GM23338 (cell line): ENCODE measurements at regions not wholly inside any gene's neighbourhood (a gene's known extent, or its start where the extent isn't known, plus 50 kb on each side); places are given as distances from the start of the nearest gene placed in this dataset.

Experiments
- ATAC-seq: fragments of 200-7000 bp; cut with Tn5 transposase; 3 replicates; pipeline ENCODE4 v1.9.1; 2020
- DNase-seq: peaks from one replicate; pipeline ENCODE4 v3.0.0-alpha.2; 2015; ENCODE audit warnings: low spot score
- H2AFZ ChIP-seq: fragments of 200-600 bp; sonication (generic); 2 replicates; pipeline ENCODE4 v1.8.0; 2016; ENCODE audit warnings: antibody characterized with exemption, mild to moderate bottlenecking, moderate library complexity
- H3F3A ChIP-seq: fragments of 200-600 bp; sonication (generic); replicated peaks from 2 replicates; pipeline ENCODE4 v1.8.0; 2017; ENCODE audit warnings: antibody characterized with exemption, mixed run types, low read depth
- H3K27ac ChIP-seq: fragments of 200-600 bp; sonication (generic); 2 replicates; pipeline ENCODE4 v1.6.1; 2016; ENCODE audit warnings: low read depth
- H3K27me3 ChIP-seq: fragments of 200-600 bp; sonication (generic); 2 replicates; pipeline ENCODE4 v1.8.0; 2016; ENCODE audit warnings: mild to moderate bottlenecking, mixed run types, moderate library complexity; ENCODE audit not compliant: insufficient read depth
- H3K36me3 ChIP-seq: fragments of 200-600 bp; sonication (generic); 2 replicates; pipeline ENCODE4 v1.8.0; 2016; ENCODE audit warnings: mild to moderate bottlenecking; ENCODE audit not compliant: insufficient read depth
- H3K4me1 ChIP-seq: fragments of 200-600 bp; sonication (generic); 2 replicates; pipeline ENCODE4 v1.8.0; 2016; ENCODE audit warnings: mild to moderate bottlenecking, moderate library complexity; ENCODE audit not compliant: insufficient read depth
- H3K4me2 ChIP-seq: fragments of 200-600 bp; sonication (generic); 2 replicates; pipeline ENCODE4 v1.7.1; 2017; ENCODE audit warnings: mixed run types
- H3K4me3 ChIP-seq: fragments of 200-600 bp; sonication (generic); 2 replicates; pipeline ENCODE4 v1.6.1; 2016; ENCODE audit warnings: mixed run types
- H3K79me2 ChIP-seq: fragments of 200-600 bp; sonication (generic); replicated peaks from 2 replicates; pipeline ENCODE4 v1.8.0; 2017; ENCODE audit warnings: mild to moderate bottlenecking; ENCODE audit not compliant: insufficient read depth
- H3K9me2 ChIP-seq: fragments of 200-600 bp; sonication (generic); 2 replicates; pipeline ENCODE4 v1.8.0; 2017; ENCODE audit not compliant: insufficient read depth
- H4K20me1 ChIP-seq: fragments of 200-600 bp; sonication (generic); replicated peaks from 2 replicates; pipeline ENCODE4 v1.8.0; 2017; ENCODE audit warnings: mild to moderate bottlenecking; ENCODE audit not compliant: insufficient read depth
- H3K27ac Mint-ChIP-seq: 2 replicates; pipeline ENCODE4 v1.8.0; 2020; ENCODE audit warnings: inconsistent platforms, mild to moderate bottlenecking, moderate library complexity, mixed read lengths
- H3K27me3 Mint-ChIP-seq: 3 replicates; pipeline ENCODE4 v1.8.0; 2022; ENCODE audit warnings: low read depth, mild to moderate bottlenecking, moderate library complexity, mixed read lengths, inconsistent platforms; ENCODE audit not compliant: insufficient read depth, poor library complexity
- H3K36me3 Mint-ChIP-seq: 3 replicates; pipeline ENCODE4 v1.8.0; 2021; ENCODE audit warnings: low read depth, mild to moderate bottlenecking, inconsistent platforms, moderate library complexity, mixed read lengths
- H3K4me1 Mint-ChIP-seq: 3 replicates; pipeline ENCODE4 v1.8.0; 2020; ENCODE audit warnings: mild to moderate bottlenecking, inconsistent platforms, mixed read lengths
- H3K4me3 Mint-ChIP-seq: 3 replicates; pipeline ENCODE4 v1.8.0; 2021; ENCODE audit warnings: moderate library complexity, mild to moderate bottlenecking, inconsistent platforms, mixed read lengths
- H3K9me3 Mint-ChIP-seq: 3 replicates; pipeline ENCODE4 v1.8.0; 2020; ENCODE audit warnings: moderate library complexity, mild to moderate bottlenecking, inconsistent platforms, mixed read lengths
- CREB1 ChIP-seq: fragments of 250-450 bp; sonication (Bioruptor Pico); IDR thresholded peaks from 2 replicates; pipeline ENCODE4 v1.5.0; 2020; ENCODE audit warnings: low read depth, mild to moderate bottlenecking, moderate library complexity
- CTCF ChIP-seq, 2 experiments: fragments of 200-600 bp in 1 of 2; sonication (generic) in 1 of 2; conservative IDR thresholded peaks; 2 replicates each; pipeline versions ENCODE4 v1.5.1 to v1.6.1; 2016 to 2017; ENCODE audit warnings: antibody characterized with exemption in 2 of 2, low read depth in 2 of 2, mild to moderate bottlenecking in 2 of 2, moderate library complexity in 1 of 2
- ETS1 ChIP-seq: IDR thresholded peaks from 2 replicates; pipeline ENCODE4 v1.6.1; 2016; ENCODE audit warnings: antibody characterized with exemption
- EZH2 ChIP-seq: fragments of 200-600 bp; sonication (generic); IDR thresholded peaks from one replicate; pipeline ENCODE4 v1.8.0; 2017; ENCODE audit warnings: antibody characterized with exemption, mild to moderate bottlenecking, low read depth; ENCODE audit not compliant: unreplicated experiment
- EZH2phosphoT487 ChIP-seq: fragments of 200-600 bp; sonication (generic); IDR thresholded peaks from one replicate; pipeline ENCODE4 v1.8.1; 2018; ENCODE audit warnings: antibody characterized with exemption; ENCODE audit not compliant: unreplicated experiment
- JUNB ChIP-seq: IDR thresholded peaks from one replicate; pipeline ENCODE4 v1.6.1; 2016; ENCODE audit warnings: antibody characterized with exemption; ENCODE audit not compliant: unreplicated experiment
- NANOG ChIP-seq: IDR thresholded peaks from 2 replicates; pipeline ENCODE4 v1.6.1; 2016; ENCODE audit warnings: antibody characterized with exemption, borderline replicate concordance
- REST ChIP-seq: IDR thresholded peaks from one replicate; pipeline ENCODE4 v1.6.1; 2018; ENCODE audit warnings: antibody characterized with exemption; ENCODE audit not compliant: unreplicated experiment
- STAT1 ChIP-seq: IDR thresholded peaks from one replicate; pipeline ENCODE4 v1.6.1; 2016; ENCODE audit warnings: antibody characterized with exemption; ENCODE audit not compliant: unreplicated experiment
- ZNF114 ChIP-seq: fragments of 250-450 bp; sonication (Bioruptor Pico); IDR thresholded peaks from 2 replicates; pipeline ENCODE4 v1.5.0; 2020; ENCODE audit warnings: mild to moderate bottlenecking, moderate library complexity
- ZNF331 ChIP-seq: fragments of 250-450 bp; sonication (Bioruptor Pico); IDR thresholded peaks from 2 replicates; pipeline ENCODE4 v1.5.0; 2020; ENCODE audit warnings: low read depth, mild to moderate bottlenecking, moderate library complexity
- ZNF462 ChIP-seq: fragments of 250-450 bp; sonication (Bioruptor Pico); IDR thresholded peaks from 2 replicates; pipeline ENCODE4 v1.5.0; 2020; ENCODE audit warnings: mild to moderate bottlenecking, moderate library complexity

- Mint-ChIP-seq H3K4me3 (no peak overlapping the region), H3K27ac (no peak overlapping the region), H3K36me3 (peaks cover 5% of the 10 kb centered on the region; the same call in 1 of the 3 replicates), H3K4me1 (peaks cover 14% of the 10 kb centered on the region; the same call in 2 of the 3 replicates), H3K27me3 (no peaks in the 10 kb centered on the region), H3K9me3 (peaks cover 13% of the 10 kb centered on the region; the same call in 2 of the 3 replicates)
- peaks cover 1% of the 10 kb centered on the region; the same call in 1 of the 2 replicates for H3K9me2 ChIP-seq
- no peak overlapping the region for H2AFZ ChIP-seq
- no peaks in the 10 kb centered on the region for H3K27me3 ChIP-seq
- H3K4me2 ChIP-seq, result no peak overlapping the region
- H3K4me3 ChIP-seq, result no peak overlapping the region
- H4K20me1 ChIP-seq, result no peaks in the 10 kb centered on the region
- H3K79me2 ChIP-seq, result no peaks in the 10 kb centered on the region
- H3K4me1 ChIP-seq, result peaks cover 9% of the 10 kb centered on the region; the same call in 1 of the 2 replicates
- H3K27ac ChIP-seq, result no peak overlapping the region
- no peak for DNase-seq
- TF ChIP-seq EZH2phosphoT487, result no peak
- TF ChIP-seq JUNB, result no peak
- no peak for TF ChIP-seq CREB1 (CRISPR knock-in tag)
- no peak for TF ChIP-seq ETS1
- TF ChIP-seq NANOG, result no peak
- no peak for TF ChIP-seq ZNF114 (CRISPR knock-in tag)
- TF ChIP-seq EZH2, result no peak
- TF ChIP-seq REST, result no peak
- no peak for TF ChIP-seq ZNF462 (CRISPR knock-in tag)
- TF ChIP-seq ZNF331 (CRISPR knock-in tag), result no peak
- TF ChIP-seq STAT1, result no peak
- TF ChIP-seq CTCF (conservative IDR thresholded peaks at IDR 0.05; ENCODE audit: low read depth in 2 of 2), result no peak
- no peaks in the 10 kb centered on the region for H3K36me3 ChIP-seq
- no peak for ATAC-seq
- no peaks in the 10 kb centered on the region for H3F3A ChIP-seq
These were observed 341.5 kb upstream of the ATP5MC3 start for GRCh38 chr2:175523001-175523400.
